Endothelial cell of hepatic sinusoid (primary cell): ENCODE measurements at regions not wholly inside any gene's neighbourhood (a gene's known extent, or its start where the extent isn't known, plus 50 kb on each side); places are given as distances from the start of the nearest gene placed in this dataset.

ENCODE experiments used
- in situ Hi-C: cut with HindIII; loops from 2 replicates; pipeline ENCODE4 v1.10.0; 2017; ENCODE audit warnings: low sequenced_read_pairs

DNA sequence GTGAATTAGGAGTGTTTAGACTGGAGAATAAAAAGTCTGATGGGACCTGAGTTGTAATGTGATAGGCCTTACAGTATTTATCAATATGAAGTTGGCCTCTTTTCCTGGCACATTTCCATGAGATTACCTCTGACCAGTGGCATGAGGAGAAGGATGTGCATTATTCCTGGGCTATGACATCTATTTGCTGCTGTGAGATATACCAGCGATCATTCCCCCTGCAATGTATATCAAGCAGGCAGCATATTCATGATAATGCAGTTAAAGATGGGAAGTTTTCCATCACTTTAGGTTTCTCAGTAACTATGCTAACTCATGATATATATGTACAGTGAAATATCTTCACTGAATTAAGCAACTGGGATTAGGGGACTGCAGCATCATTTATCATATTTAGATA, 142.8 kb upstream of the MBL2 start:
- in situ Hi-C loops, result no loop called here

DNA sequence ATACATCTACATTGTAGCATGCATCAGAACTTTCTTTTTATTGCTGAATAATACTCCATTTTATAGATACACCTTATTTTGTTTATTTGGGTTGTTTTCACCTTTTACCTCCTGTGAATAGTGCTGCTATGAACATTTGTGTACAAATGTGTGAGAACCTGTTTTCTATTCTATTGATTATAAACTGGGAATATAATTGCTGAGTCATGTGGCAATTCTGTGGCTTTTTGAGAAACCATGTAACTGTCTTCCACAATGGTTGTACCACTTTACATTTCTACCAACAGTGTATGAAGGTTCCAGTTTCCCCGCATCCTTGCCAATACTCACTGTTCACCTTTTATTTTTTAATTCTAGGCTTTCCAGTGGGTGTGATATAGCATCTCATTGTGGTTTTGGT, 138.6 kb upstream of the MBL2 start:
- in situ Hi-C loops, result no loop called here

DNA sequence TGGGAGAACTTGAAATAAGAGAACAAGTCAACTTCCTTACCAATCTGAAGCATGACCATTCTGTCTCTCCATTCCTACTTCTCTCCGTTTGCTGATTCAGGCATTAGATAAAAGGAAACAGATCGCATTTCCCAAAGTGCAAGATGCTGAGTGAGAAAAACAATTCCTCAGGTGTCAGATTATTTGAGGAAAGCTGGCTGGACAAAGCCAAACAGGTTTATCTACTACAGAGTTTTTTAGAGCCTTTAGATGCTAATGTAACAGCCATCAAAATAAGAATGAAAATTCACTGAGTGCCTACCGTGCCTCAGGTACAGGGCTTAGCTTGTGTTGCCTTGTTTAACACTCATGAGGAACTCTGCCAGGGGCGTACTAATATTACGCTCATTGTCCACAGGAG, 135.9 kb upstream of the MBL2 start:
- in situ Hi-C loops, result no loop called here

DNA sequence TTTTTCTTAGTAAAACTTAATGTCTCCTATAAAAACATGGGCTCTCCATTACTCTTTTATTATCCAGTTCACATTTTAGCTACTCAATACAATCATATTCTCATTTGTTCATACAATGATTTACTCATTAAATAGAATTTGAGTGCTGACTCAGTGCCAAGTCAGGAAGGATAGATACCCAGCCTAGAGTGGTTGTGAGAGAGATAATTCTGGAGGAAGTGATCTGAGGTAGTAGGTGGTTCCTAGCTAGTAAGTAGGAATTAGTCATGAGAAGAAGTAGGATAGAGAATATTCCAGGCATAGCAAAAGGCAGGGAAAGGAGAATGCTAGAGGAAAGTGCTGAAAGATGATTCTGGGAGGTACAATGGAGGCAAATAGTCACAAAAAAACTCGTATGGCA, 133.5 kb upstream of the MBL2 start:
- in situ Hi-C loops, result no loop called here

DNA sequence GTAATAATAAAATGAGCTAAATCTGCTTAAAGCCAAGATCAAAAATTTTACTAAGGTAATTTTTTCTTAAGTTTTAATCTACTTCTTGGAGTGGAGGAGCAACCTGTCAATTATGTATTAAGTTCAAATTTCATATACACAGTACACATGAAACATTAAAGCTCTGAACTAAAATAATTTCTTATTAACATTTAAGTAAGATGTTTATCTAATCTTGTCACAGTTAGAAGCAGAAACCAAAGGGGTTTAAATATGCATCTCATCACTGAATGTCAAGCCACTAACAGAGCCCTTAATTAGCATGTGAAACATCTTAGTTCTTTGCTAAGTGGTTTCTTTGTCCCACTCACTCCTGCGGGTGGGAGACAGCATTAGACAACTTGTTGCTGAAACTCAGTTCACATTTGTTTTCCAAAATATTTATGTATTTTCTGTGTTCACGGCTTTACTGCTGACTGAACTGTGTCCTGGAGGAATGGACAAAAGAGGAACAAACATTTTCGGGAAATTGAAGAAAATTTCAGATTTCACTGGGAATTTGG, 130.9 kb upstream of the MBL2 start:
- in situ Hi-C loops, result no loop called here

DNA sequence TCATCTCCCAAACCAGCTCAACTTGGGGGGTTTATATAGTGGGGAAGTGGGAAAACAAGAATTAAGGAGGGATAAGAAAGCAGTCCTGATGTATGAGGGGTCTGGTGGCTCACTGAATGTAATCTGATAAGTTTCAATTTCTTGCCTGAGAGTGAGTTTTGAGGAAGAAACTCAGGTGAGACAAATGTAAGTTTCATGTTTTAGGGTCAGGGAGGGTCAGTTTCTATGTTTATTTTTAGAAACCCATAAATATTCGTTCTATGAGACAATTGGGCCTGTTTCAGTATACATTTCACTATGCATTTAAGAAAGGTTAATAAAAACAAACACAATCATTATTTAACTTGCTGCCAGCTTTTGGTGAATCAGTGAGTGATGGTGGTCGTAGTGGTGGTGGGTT, 128.0 kb upstream of the MBL2 start:
- in situ Hi-C loops, result no loop called here

DNA sequence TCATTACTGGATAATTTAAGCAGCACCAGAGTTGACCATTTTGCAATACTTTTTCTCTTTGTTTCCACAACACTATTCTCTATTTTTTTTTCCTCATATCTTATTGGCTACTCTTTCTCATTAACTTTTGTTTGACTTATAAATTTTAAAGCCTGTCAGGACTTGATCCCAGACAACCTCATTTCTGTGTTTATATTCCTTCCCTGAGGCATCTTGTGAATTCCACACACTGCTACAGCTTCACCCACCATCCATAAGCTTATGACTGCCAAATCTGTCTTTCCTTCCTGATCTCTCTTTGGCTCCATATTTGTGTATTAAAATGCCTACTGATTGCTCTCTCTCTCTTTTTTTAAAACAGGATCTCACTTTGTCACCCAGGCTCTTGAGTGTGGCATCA, 124.6 kb upstream of the MBL2 start:
- in situ Hi-C loops, result no loop called here

DNA sequence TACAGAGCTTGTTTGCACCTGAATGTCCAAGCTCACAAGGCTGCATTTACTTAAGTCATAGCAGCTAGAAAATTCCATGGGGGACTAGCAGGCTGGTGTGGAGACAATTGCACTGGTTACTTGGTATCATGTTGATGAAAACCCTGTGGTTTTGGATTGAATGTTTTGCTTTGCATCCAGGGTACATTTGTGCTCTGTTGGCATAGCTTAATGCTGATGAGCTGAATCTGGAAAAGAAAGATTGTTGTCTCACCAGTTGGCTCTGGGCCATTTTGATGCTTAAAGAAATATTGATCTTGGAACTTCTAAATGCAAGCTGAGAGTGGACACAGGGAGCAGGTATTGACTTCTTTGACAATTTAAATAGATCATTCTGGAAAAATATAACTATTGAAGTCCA, 122.5 kb upstream of the MBL2 start:
- in situ Hi-C loops, result no loop called here

DNA sequence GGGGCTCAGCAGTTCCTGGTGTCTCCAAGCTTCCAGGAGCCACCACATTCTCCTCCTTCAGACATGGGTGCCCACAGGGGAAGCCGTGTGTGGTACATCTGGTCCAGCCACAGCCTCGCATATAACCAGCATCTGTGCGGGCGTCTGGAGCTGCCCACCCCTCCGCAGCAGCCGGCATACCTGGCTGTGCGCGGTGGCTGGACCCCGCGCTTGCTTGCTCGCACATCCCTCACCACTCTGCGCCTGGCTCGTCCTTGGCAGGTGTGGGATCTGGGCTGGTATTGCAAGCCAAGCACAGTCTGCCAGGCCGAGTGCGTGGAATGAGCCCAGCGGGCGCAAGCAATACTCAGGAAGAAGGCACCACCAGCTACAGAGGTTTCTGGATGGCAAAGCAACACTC, 117.7 kb upstream of the MBL2 start:
- in situ Hi-C loops, result no loop called here

DNA sequence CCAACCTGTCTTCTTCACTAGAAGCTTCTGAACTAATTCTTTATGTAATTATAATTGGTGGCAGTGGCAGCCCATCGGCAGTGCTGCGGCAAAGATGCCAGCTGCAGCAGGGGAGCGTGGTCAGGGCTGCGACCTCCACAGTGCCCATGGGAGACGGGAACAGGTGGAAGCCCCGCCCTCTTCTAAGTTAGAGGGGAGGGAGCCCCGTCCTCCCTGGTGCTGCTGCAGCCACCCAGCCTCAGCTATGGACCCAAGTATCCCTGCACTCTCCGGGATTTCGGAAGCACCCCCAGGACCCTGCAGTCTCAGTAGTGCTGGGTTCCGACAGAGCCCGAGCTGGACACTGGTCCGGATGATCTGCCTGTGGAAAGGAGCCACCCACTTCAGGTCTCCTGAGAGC, 117.0 kb upstream of the MBL2 start:
- in situ Hi-C loops, result no loop called here

DNA sequence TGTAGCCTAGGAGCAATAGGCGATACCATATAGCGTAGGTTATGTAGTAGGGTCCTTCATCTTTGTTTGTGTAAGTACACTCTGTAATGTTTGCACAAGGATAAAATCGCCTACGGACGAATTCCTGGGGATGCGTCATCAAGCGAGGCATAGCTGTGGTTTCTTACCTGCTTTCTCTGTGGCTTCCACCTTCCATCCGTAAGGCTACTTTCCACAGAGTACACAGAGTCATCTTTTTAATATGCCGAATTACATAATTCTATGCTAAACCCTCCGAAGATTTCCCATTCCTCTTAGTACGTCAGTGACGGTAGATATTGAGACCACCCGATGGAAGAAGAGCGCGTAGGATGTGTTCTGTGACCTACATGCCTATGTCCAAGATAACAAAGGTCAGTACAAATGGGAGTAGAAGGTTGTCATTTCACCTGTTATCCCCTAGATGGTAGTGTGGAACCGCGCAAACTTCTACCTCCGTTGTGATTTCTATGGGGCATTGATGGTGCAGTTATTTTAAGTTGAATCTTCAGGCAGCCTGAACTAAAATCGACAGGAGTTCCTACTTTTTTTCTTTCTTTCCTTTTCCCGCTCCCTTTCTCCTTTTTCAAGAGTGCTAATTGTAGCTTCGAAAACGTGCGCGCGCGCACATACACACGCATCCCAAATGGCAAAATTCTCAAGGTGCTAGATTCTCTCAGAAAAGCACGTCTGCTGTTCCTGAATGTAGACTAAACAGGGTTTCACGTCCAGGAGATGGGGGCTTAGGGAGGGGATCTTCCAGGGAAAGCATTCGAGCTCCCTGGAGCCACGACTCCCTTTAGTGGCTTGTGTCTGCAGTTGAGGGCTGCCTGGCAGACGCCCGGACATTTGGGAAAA, 111.7 kb upstream of the MBL2 start:
- in situ Hi-C loops, result no loop called here

DNA sequence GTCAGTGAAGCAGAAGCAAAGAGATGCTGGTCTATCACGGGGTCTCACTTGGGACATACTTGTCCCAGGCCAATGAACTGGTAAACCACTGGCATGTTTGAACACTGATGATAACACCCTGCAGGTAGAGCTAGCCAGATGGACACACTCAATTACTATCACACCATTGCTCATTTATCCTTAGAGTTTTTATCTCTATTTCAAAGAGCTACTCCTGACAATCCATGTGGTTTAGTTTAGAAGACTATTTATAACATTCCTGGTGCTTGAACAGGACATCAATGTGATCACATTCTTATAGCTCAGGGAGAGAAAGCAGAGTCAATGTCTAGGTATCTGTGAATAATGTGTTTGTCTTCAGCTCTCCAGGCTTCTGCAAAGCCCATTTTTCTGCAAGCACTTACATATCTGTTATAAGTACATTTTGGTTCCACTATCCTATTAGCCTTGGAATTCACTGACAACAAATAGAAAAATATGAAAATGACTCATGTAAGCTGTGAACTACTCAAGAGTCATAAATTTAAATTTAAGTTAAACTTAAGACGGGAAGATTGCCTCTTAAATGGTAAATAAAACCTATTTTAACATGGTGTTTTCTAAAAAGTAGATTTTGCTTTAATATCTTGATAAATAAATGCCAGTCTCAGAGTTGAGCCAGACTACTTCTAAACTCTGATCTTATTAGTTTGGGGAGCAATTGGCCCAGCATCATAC, 106.7 kb upstream of the MBL2 start:
- in situ Hi-C loops, result no loop called here

DNA sequence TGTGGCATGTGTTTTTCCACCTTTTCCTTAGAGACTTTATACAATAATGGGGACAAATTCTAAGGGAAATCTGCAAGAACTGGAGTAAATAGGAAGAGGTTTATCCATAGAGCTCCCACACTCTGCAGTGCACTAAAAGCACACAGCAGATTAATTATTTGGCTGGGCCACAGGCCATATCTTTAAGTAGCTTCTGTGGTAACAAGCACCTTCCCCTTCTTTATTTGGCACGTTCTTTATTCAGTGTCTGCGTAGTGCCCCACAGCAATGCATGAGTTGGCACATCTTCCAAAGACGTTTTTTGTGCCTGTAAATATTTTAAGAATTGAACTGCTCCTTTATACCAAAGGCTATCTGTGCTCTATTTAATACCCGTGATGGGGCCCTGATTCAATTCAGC, 104.9 kb upstream of the MBL2 start:
- in situ Hi-C loops, result no loop called here

DNA sequence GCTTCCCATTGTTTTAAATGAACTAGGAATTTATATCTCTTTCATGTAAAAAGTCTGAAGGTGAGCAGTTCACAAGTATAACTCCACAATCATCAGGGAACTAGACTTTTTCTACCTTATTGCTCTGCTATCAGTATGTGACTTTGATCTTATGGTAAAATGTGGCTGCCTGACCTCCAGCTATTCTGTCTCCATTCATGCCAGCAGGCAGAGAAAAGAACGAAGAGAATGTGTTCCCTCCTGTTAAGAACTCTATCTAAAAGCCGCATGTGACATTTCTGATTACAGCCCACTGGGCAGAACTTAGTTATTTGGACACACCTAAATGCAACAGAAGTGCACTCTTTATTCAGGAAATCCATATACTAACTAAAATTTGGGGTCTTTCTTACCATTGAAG, 102.8 kb upstream of the MBL2 start:
- in situ Hi-C loops, result no loop called here

DNA sequence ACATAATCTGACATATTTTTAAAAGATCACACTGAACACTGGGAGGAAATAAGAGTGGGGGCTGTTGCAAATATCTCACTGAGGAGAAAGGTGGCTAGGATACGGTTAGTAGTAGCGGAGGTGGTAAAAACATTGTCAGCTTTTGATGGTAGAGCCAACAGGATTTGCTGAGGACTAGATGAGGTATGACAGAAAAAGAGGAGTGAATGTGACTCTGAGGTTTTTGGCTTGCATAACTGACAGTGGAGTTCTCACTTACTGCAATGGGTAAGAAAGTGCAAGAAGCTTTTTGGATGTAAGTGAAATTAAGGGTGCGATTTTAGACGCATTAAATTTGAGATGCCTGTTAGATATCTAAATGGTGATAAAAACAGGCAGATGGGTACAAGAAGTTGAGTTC, 102.0 kb upstream of the MBL2 start:
- in situ Hi-C loops, result no loop called here

DNA sequence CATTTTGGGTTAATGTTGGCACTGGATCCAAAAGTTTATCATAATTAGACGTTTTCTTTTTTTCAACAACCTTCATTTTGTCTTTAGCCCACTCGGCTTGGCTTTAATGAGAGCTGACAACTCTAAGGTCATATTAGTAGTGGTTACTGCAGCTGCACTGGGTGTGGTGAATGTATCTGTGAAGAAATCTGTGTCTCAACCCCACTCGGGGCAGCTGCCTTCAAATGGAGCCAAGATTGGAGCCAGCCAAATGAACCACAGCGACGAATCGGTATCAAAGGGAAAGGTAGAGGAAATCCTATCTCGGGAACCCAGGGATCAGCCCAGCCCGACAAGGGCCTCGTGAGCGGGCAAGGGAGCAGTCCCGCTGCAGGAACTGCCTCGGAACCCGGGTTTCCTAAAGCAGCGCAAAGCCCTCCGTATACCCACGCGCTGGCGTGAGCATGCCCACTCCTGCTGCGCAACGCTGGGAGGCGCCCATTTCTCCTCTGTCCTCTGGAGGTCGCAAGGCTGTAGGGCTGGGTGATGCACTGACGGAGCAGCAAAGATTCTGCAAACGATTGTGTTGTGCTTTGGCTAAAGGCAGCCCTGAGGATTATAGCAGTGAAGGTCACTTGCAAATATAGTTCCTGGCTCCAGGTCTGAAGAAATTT, 98.7 kb upstream of the MBL2 start:
- in situ Hi-C loops, result no loop called here

DNA sequence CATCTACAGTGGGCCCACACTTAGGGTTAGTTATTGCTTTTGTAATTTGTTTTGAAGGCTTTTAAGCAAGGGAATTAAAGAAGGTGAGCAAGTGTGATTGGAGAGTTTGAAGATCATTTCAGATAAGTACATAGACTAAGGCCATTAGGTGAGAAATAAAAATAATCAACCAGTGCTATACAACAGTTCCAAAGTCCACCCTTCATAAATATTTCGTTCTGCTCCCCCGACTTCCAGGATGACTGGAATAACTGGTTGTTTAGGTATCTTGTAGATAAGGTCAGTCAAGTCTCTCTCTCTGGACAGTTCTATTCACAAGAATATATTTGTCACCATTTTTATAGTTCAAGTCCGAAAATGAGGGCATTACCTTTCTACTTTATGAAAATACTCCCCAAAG, 98.0 kb upstream of the MBL2 start:
- in situ Hi-C loops, result no loop called here

DNA sequence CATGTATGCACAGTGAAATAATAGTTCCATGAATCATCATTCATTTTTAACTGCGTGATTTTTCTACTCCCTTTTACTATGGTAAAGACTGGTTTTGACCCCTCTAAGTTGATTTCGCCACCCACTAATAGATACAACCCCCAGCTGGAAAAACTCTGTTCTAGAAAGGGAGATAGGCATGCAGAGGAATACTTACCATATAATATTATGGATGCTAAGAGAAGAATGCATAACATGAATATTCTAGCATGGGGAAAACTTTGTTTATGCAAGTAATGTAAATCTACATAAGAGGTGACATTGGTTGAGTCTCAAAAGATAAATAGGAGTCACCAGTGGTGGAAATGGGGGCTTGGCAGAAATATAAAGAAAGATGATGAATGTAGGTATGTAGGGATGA, 97.3 kb upstream of the MBL2 start:
- in situ Hi-C loops, result no loop called here

DNA sequence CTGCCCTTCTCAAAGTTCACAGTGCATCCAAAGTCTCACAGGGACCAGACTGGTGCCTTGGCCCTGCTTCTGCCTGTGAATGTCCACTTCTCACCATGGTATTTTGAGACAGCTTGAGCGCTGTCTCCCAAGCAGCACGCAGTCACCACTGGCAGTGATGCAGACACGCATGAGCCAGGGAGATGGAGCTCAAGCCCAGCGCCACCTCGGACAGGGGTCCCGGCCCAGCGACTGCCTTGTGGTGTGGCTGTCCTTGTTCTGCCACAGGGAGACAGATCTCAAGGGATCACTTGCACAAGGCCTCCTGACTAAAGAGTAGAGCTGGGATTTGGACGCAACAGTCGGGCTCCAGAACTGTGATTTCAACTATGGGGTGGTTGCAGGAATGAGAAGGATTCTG, 92.6 kb upstream of the MBL2 start:
- in situ Hi-C loops, result no loop called here

DNA sequence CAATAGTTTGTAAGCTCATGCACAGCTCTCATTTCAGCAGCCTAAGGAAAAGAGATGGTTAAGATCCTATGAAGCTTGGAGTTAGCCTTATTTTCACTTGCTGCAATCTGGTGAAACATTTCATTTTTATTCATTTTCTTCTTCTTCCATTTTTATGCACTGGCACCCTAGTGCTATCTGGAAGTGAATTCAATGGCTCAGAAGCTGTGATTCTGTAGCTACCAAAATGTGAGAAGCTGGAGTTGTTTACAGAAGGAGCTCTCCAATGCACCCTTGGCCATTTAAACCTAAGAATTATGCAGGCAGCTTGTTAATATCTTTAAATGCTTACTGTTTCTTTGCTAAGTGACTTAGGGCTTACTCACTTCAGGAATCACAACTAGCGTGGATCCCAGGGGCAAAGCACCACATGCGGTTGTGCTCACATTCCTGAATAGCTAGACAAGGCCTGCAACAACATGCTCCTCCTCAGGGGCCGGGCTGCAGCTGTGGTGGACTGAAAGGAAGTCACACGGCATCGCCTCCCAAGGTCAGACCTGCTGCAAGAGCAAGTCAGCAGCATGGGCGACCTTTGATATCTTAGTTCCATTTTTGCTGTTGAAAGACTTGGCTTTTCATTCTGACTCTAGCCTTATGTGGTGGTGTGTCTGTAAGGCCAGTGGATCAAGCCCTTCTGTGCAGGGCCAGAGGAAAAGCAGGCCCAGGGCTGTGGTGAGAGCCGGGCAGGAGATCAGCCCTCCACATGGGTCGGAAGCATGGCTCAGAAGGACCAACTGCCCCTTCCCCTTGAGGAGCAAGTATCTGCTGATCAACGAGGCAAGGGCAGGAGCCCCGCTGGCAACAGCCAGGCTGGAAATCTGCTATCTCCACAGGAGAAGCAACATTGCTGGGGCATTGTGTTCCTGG, 91.9 kb upstream of the MBL2 start:
- in situ Hi-C loops, result no loop called here

DNA sequence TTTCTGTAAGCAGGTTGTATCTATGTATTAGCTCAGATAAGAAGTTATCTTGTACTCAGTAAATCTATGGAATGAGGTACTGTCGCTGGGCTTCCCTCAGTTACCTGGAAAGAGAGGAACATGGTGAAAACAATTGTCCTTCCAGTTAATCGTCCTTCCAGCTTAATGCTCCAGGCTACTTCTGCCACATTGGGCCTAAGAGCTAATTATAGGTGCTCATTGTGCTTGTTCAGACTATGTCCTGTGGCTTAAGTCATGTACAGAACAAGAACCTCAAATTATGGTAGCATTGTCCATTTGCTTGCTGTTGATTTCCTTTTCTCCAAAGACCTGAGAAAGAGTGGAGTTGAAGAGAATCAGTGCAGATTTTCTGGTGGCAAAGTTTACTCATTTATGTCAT, 86.1 kb upstream of the MBL2 start:
- in situ Hi-C loops, result no loop called here
